ENCODE measurements at regions not wholly inside any gene's neighbourhood (a gene's known extent, or its start where the extent isn't known, plus 50 kb on each side); places are given as distances from the start of the nearest gene placed in this dataset.

DNA sequence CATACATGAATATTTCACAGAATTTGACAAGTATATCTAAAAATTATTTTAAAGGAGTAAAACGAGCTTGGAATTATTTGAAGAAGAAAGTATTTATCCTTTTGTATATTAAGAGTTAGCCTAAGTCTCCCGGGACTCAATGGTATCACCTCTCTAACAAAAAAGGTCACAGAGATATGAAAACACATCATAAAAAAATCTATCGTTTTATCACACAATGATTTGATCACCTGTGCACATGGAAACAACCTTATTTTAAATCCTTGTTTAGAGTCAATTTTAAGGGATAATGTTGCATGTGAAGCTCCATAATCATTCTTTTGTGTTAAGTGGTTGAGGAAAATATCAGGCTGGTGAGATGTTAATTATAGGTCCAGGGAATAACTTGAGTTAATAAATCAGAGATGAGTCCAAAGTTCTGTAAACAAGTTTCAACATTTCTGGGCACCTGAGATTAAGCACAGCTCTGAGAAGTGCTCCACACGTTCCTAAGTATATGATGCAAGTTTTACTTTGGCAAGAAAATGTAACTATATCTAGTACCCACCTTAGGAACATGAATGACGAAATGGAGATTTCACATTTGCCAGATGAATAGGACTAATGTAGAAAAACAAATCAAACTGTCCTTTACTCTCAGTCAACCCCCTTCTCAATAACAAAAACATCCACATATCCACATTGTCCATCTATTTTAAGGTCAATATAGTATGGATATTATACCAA is 148.5 kb upstream of the AKR1E2 start:
- no peaks in the 10 kb centered on the region for H3K27me3 ChIP-seq (ENCODE audit: control insufficient read depth, insufficient read depth, low read length)
- DNase-seq (ENCODE audit: low read depth) (peak; percentile 98), FAIRE-seq (no peak)
- TF ChIP-seq, protein P1, sequence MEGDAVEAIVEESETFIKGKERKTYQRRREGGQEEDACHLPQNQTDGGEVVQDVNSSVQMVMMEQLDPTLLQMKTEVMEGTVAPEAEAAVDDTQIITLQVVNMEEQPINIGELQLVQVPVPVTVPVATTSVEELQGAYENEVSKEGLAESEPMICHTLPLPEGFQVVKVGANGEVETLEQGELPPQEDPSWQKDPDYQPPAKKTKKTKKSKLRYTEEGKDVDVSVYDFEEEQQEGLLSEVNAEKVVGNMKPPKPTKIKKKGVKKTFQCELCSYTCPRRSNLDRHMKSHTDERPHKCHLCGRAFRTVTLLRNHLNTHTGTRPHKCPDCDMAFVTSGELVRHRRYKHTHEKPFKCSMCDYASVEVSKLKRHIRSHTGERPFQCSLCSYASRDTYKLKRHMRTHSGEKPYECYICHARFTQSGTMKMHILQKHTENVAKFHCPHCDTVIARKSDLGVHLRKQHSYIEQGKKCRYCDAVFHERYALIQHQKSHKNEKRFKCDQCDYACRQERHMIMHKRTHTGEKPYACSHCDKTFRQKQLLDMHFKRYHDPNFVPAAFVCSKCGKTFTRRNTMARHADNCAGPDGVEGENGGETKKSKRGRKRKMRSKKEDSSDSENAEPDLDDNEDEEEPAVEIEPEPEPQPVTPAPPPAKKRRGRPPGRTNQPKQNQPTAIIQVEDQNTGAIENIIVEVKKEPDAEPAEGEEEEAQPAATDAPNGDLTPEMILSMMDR (IDR thresholded peaks at IDR 0.05; ENCODE audit: insufficient read depth, low read length, severe bottlenecking): no peak
- H3K4me3 ChIP-seq (ENCODE audit: low read depth, low read length): peak overlapping the region; percentile 1
- H3K36me3 ChIP-seq (ENCODE audit: control insufficient read depth, insufficient read depth, low read length): no peaks in the 10 kb centered on the region

DNA sequence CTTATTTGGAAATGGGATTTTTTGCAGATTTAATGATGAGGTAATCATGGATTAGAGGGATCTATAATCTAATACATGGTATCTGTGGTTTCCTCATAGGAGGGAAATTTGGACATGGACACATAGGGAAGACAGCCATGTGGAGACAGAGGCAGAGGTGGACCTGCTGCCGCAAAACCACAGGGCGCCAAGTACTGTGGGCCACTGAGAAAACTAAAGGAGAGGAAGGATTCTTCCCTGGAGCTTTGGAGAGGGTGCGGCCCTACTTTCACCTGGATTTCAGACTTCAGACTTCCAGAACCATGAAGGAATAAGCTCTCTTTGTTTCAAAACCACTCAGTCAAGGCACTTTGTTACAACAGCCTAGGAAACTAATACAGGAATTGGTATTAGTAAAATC is 149.4 kb upstream of the AKR1E2 start:
- Histone ChIP-seq H3K4me3 (ENCODE audit: low read depth, low read length) (no peak overlapping the region), H3K27me3 (ENCODE audit: control insufficient read depth, insufficient read depth, low read length) (no peaks in the 10 kb centered on the region), H3K36me3 (ENCODE audit: control insufficient read depth, insufficient read depth, low read length) (no peaks in the 10 kb centered on the region)
- FAIRE-seq (no peak), DNase-seq (ENCODE audit: low read depth) (no peak)
- TF ChIP-seq, protein P1 (IDR thresholded peaks at IDR 0.05; ENCODE audit: insufficient read depth, low read length, severe bottlenecking): no peak

DNA sequence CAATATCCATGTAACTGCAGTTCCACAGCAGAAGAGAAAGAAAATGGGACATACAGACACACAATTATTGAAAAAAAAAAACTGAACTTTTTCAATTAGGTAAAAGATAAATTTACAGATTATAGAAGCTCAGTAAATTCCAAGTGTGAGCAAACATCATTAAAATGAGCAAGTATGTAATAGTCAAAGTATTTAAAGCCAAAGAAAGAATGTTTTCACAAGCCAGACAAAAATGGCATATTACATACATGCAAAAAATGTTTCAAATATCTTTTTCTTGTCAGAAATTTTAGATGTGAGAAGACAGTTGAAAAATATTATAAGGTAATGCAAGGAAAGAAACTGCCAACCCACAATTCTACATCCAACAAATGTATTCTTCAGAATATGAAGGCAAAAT is 150.2 kb upstream of the AKR1E2 start:
- DNase-seq (ENCODE audit: low read depth) (no peak), FAIRE-seq (no peak)
- TF ChIP-seq, protein P1 (IDR thresholded peaks at IDR 0.05; ENCODE audit: insufficient read depth, low read length, severe bottlenecking): no peak
- H3K36me3 ChIP-seq (ENCODE audit: control insufficient read depth, insufficient read depth, low read length): no peaks in the 10 kb centered on the region
- H3K27me3 ChIP-seq (ENCODE audit: control insufficient read depth, insufficient read depth, low read length): no peaks in the 10 kb centered on the region
- no peak overlapping the region for H3K4me3 ChIP-seq (ENCODE audit: low read depth, low read length)

DNA sequence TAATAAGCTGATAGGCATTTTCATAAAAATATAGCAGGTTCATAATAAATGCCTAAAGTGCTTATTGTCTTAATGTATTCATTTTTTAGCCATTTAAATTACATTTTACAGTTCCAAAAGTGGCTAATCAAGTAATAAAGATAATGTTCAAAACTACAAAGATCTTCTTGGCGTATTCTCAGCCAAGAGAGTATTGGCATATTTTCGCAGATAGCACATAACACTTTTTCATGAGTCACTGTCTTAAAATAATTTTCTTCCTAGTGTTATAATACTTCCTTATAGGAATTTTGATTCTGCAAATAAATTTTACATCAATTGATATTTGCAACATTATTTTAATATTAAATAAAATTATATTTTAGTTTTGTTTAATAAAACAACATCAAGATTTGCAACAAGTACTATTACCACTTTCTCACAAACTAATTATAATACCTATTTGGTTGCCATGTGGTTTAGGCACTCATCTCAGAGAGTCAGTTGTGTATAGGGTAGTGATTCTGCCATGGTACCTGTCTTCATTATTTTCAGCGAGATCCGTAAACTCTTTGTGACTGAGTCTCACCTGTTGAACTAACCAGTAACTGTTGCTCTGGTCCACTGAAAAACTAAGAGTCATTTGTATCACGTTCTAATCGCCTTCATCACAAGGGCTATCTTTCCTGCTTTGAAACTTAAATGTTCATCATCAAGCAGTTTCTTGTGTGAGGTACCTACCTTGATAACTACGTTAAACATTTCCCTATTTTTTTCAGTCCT is 152.5 kb upstream of the AKR1E2 start:
- peak; percentile 62 for DNase-seq (ENCODE audit: low read depth)
- FAIRE-seq: no peak
- Histone ChIP-seq H3K36me3 (ENCODE audit: control insufficient read depth, insufficient read depth, low read length) (no peaks in the 10 kb centered on the region), H3K4me3 (ENCODE audit: low read depth, low read length) (no peak overlapping the region), H3K27me3 (ENCODE audit: control insufficient read depth, insufficient read depth, low read length) (no peaks in the 10 kb centered on the region)
- TF ChIP-seq, protein P1 (IDR thresholded peaks at IDR 0.05; ENCODE audit: insufficient read depth, low read length, severe bottlenecking): no peak

DNA sequence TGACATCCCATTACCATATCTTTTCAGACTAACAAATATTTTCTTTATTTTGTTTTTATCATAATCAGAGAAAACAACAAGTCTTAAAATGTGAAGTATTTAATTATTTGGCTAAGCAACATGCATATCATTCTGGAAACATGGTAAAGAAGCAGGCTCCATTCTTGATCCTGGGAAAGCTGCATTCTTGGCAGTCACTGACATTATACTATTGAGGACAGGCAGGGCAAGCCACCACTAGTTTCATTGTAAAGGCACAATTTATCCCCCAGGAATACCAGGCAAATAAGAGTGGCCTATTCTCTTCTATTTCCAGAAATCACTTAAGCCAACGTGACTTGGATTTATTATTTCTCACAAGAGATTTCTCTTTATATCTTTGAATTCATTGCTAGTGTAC is 153.8 kb upstream of the AKR1E2 start:
- FAIRE-seq: no peak
- TF ChIP-seq, protein P1 (IDR thresholded peaks at IDR 0.05; ENCODE audit: insufficient read depth, low read length, severe bottlenecking): no peak
- no peaks in the 10 kb centered on the region for H3K36me3 ChIP-seq (ENCODE audit: control insufficient read depth, insufficient read depth, low read length)
- H3K27me3 ChIP-seq (ENCODE audit: control insufficient read depth, insufficient read depth, low read length): no peaks in the 10 kb centered on the region
- H3K4me3 ChIP-seq (ENCODE audit: low read depth, low read length): peak overlapping the region; percentile 28
- DNase-seq (ENCODE audit: low read depth): peak; percentile 68

All from bronchial epithelial cell (primary cell).